Stimulated activated CD4-positive, alpha-beta T cell treated with anti-CD3 and anti-CD28 coated beads, Interleukin-2, amount 100 ng/mL, for 4 hours (primary cell): ENCODE measurements at regions not wholly inside any gene's neighbourhood (a gene's known extent, or its start where the extent isn't known, plus 50 kb on each side); places are given as distances from the start of the nearest gene placed in this dataset.
A peak's percentile ranks its signal among the peaks of the same experiment; 100 is the strongest.

Experiments
- DNase-seq: peaks from one replicate; pipeline ENCODE4 v3.0.0-alpha.2; 2020; ENCODE audit warnings: low read depth

DNA sequence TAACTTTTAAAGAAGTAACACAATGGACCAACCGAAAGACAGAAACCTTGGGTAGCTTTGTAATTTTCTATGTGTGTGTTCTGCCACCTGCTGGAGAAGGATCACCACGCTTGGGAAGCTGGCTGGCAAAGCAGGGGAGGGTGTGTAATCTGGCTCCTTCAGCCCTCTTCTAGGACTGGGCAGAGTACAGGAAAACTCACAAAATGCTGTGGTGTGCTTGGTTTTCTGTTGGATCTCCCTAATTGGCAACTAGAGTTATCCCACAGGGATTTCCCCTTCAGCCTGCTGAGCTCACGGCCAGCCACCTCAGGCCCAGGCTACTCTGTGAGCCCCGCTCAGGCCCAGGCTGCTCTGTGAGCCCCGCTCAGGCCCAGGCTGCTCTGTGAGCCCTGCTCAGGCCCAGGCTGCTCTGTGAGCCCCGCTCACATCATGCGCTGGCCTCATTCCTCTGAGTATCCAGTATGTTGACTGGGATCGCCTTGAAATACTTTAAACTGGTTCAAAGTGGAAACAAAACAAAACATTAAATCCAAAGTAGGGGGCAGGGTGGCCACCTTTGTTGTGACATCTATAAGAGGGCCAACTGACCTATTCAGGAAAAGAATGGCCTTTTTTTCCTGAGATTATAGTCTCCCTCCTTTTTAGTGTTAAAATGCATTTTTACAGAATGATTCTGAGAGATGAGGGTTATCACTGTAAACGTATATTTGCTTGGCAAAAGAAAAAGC, 52.0 kb upstream of the RNU6-8 start:
- DNase-seq, result peak; percentile 37

DNA sequence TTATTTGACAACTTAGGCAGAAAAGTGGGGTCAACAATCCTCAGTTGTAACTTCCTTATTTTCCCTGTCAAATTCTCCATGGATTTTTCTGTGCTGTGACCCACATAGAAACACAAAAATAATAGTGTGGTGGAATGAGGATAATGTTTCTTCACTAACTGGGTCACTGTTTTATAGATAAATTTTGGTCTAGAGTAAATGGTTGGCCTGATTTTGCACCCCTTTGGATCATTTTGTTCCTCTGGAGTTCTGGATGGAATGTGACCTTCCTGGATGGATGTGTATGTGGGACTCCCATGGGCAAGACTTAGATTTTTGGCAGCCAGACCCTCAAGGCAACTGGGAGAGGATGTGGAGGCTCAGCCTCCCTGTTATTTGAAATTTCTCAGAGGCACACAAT, 52.7 kb upstream of the RNU6-8 start:
- DNase-seq, result no peak

DNA sequence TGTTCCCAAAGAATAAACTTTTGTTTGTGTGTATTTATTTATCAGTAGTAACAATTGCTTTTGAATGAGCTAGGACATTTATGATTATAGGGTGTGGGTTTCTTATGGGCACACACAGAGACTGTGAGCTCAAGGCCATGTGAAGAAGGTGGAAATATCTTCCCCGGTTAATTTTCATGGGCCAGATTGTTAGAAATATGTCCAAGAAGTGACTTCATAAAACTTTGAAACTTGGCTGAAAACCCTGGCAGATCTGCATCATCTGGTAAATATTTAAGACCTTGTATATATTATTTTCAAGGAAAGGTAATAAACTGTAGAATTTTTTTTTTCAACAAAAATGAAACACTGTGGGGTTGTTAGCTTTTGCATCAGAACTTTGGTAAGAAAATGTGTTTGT, 53.5 kb upstream of the RNU6-8 start:
- no peak for DNase-seq

DNA sequence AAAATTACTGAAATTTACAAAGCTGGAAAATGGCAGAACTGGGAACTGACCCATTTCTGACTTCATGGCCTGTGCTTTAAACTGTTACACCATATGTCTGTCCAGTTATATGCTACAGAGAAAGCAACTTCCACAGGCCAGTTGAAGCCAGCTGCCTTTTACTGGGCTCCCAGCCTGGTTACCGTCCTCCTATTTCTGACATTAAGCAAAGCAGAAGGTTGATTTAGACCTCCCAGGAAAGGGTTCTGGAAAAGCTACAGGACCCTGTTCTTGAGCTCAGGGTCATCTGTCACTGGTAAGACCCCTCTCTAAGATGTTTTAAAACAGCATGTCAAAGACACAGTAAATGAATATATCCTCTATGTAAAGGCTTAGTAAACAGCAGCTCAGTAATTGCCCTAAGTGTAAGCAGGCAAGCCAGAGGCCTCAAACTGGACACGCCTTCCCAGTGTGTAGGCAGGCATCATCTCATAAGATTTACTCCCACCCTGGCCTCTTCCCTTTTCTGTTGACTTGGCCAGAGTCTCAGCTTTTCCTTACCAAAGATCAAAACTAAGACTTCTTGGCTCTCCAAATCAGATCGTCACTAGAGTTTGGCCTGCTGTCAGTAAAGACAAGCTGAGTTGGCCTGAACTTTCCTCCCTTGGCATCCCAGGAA, 55.4 kb upstream of the RNU6-8 start:
- no peak for DNase-seq

DNA sequence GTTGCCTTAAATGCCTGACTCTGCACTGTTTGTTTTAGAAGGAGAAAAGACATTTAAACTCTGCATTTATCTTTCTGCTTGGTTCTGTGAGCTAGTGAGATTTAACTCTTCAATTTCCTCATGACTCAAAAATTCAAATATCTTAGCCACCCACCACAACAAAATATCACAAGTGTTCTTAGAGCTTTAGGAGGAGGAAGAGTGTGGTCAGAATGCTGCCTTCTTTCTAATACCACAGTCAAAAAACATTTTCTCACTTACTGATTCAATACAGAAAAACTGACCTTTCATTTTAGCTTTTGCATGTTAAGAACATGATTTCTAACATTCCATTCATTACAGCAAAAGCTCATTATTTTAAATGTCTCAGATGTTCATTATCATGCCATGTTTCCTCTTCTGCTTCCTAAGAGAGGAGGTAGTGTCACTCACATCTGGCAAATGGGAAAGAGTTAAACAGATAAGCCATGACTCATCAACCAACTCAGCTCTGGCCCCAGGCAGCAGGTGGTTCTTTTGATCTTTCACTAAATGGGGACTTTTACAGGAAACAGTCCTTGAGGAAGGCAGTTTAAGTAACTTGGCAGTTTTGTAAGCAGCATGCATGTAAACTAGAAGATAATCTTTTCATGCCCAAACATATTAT, 56.4 kb upstream of the RNU6-8 start:
- no peak for DNase-seq

DNA sequence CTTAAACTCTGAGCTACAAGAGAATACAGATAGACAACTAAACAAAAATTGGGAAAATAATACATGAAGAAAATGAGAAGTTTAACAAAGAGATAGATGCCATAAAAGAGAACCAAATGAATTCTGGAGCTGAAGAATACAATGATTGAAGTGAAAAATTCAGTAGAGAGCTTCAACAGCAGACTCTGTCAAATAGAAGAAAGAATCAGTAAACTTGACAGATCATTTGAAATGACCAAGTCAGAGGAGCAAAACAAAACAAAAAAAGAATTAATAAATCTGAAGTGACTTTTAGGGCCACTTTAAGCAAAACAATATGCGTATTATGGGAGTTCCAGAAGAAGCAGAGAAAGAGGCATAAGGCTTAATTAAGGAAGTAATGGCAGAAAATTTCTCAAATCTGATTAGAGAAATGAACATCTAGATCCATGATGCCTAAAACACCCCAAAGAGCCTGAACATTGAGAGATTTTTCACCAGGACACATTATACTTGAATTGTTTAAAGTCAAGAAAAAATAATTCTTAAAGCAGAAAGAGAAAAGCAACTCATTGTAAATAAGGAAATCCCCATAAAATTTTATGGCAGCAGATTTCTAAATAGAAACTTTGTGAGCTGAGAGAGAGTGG, 61.0 kb upstream of the RNU6-8 start:
- DNase-seq, result no peak

DNA sequence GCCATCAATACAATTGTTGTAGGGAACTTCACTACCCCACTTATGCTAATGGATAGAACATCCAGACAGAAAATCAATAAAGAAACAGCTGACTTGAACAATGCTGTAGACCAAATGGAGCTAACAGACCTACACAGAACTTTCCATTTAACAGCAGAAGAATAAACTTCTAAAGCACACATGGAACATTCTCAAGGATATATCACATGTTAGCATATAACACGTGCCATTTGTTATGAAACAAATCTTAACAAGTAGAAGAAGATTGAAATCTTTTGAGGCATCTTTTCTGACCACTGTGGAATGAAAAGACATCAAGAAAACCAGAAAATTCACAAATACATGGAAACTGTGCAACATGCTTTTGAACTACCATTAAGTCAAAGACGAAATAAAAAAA, 62.5 kb upstream of the RNU6-8 start:
- DNase-seq, result no peak

DNA sequence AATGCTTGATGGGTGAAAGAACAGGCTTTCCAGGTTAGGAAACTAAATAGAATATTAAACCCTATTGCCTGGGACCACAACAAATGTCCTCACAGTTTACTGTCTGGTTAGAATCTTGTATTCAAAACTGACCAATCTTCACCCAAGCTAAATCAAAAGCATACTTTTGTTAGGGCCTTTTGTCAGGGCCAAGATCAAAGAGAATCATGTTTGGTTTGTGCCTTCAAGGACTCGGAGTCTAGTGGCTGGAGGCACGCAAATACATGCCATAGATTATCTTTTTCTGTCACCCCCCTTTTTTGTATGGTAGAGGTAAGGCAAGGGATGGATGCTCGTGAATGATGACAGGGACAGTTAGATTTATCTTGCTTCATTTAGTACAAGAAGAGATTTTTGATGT, 51.1 kb upstream of the AKAP6 start:
- no peak for DNase-seq
